NT2/D1 (cell line): ENCODE measurements at regions not wholly inside any gene's neighbourhood (a gene's known extent, or its start where the extent isn't known, plus 50 kb on each side); places are given as distances from the start of the nearest gene placed in this dataset.

Experiments
- SUZ12 ChIP-seq: IDR thresholded peaks from 2 replicates; pipeline ENCODE4 v1.6.1; 2011; ENCODE audit not compliant: insufficient read length, insufficient read depth; ENCODE audit errors: extremely low read depth
- YY1 ChIP-seq: IDR thresholded peaks from 2 replicates; pipeline ENCODE4 v1.6.1; 2011; ENCODE audit not compliant: insufficient read length, insufficient read depth

GRCh38 chr13:78198821-78199220 lies 280.2 kb upstream of the EDNRB start:
- TF ChIP-seq YY1 (no peak), SUZ12 (no peak)
